Neutrophil (primary cell): ENCODE measurements at regions not wholly inside any gene's neighbourhood (a gene's known extent, or its start where the extent isn't known, plus 50 kb on each side); places are given as distances from the start of the nearest gene placed in this dataset.
"Not testable (repeated sequence)": the region's sequence is repeated elsewhere in the genome, so short reads cannot be mapped to it uniquely, and the experiment has no call there.

Experiments
- H3K27ac ChIP-seq: fragments of 200-600 bp; sonication (generic); 2 replicates; pipeline ENCODE4 v1.5.1; 2016; ENCODE audit warnings: mild to moderate bottlenecking, moderate library complexity
- H3K27me3 ChIP-seq: fragments of 200-600 bp; sonication (generic); 2 replicates; pipeline ENCODE4 v1.6.0; 2016; ENCODE audit warnings: mild to moderate bottlenecking
- H3K36me3 ChIP-seq: fragments of 200-600 bp; sonication (generic); 2 replicates; pipeline ENCODE4 v1.5.1; 2017
- H3K4me1 ChIP-seq, 2 experiments: fragments of 200-600 bp in 1 of 2; sonication (generic) in 1 of 2; 1 replicate in 1 of 2; 2 replicates in 1 of 2; pipeline versions ENCODE4 v1.5.1 to v1.6.1; 2013 to 2016; ENCODE audit warnings: low read depth in 1 of 2, low read length in 1 of 2, mild to moderate bottlenecking in 1 of 2, moderate library complexity in 1 of 2; ENCODE audit not compliant: control insufficient read depth in 1 of 2, insufficient read depth in 1 of 2
- H3K4me3 ChIP-seq, 2 experiments: fragments of 200-600 bp in 1 of 2; sonication (generic) in 1 of 2; 1 replicate in 1 of 2; 2 replicates in 1 of 2; pipeline ENCODE4 v1.5.1; 2013 to 2016; ENCODE audit warnings: low read depth in 1 of 2, low read length in 1 of 2, mild to moderate bottlenecking in 1 of 2, moderate library complexity in 1 of 2
- H3K9me3 ChIP-seq: fragments of 200-600 bp; sonication (generic); 2 replicates; pipeline ENCODE4 v1.5.1; 2016
- CTCF ChIP-seq: fragments of 200-600 bp; sonication (generic); IDR thresholded peaks from 2 replicates; pipeline ENCODE4 v1.5.1; 2016; ENCODE audit warnings: antibody characterized with exemption

DNA sequence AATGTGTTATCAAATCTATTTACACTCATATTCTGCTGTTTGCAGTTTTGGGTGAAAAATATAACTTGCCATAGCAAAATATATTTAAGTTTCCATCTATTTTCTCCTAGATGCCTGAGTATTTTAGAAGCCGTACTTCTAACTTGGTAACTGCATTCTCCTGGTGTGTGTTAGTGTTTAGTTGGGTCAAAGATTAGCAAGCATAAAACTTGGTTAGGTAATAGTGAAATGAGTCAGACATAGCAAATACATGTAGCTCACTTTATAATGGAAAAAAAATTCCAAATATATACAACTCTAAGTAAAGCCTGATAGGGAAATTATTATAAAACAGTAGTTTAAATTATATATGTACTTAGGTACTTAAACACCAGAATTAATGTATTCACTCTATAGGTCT lies 640.7 kb upstream of the ST8SIA4 start:
- H3K27ac ChIP-seq = no peak overlapping the region
- no peak for TF ChIP-seq CTCF
- H3K4me3 ChIP-seq = no peak overlapping the region
- no peaks in the 10 kb centered on the region for H3K36me3 ChIP-seq
- H3K4me1 ChIP-seq = no peaks in the 10 kb centered on the region
- no peaks in the 10 kb centered on the region for H3K9me3 ChIP-seq
- H3K27me3 ChIP-seq = no peaks in the 10 kb centered on the region

- TF ChIP-seq CTCF = no peak
- H3K36me3 ChIP-seq = no peaks in the 10 kb centered on the region
- no peak overlapping the region for H3K4me3 ChIP-seq
- H3K27me3 ChIP-seq = no peaks in the 10 kb centered on the region
- no peaks in the 10 kb centered on the region for H3K4me1 ChIP-seq
- no peak overlapping the region for H3K27ac ChIP-seq
- H3K9me3 ChIP-seq = no peaks in the 10 kb centered on the region
Observed at GRCh38 chr5:101539315-101539714, 636.2 kb upstream of the ST8SIA4 start.

- H3K9me3 ChIP-seq = no peaks in the 10 kb centered on the region
- H3K4me1 ChIP-seq = no peaks in the 10 kb centered on the region
- no peak for TF ChIP-seq CTCF
- no peaks in the 10 kb centered on the region for H3K36me3 ChIP-seq
- no peak overlapping the region for H3K27ac ChIP-seq
- no peak overlapping the region for H3K4me3 ChIP-seq
- H3K27me3 ChIP-seq = no peaks in the 10 kb centered on the region
Observed at GRCh38 chr5:101535626-101536025, 632.5 kb upstream of the ST8SIA4 start.

GRCh38 chr5:101534491-101535110 lies 631.5 kb upstream of the ST8SIA4 start:
- H3K27ac ChIP-seq = no peak overlapping the region
- TF ChIP-seq CTCF = no peak

DNA sequence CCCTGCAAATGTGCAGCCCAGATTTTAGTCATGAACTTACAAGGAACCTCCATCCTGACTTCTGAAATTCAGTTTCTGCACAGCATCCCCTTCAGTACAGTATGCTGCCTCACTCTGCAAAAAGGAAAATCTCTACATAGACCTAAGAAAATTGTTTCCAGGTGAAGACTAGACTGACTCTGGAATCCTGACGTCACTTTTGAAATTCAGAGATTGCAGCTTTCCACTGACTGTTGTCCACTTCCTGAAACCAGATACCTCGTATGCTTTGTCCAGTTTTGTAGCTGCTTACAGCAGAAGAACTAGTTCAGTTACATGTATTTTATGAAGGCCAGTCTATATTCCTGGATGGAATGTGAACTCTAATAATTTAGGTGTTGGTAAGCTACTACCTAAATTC lies 629.3 kb upstream of the ST8SIA4 start:
- Histone ChIP-seq H3K4me3 (no peak overlapping the region), H3K4me1 (no peaks in the 10 kb centered on the region), H3K27ac (no peak overlapping the region), H3K9me3 (no peaks in the 10 kb centered on the region), H3K27me3 (no peaks in the 10 kb centered on the region), H3K36me3 (no peaks in the 10 kb centered on the region)
- TF ChIP-seq CTCF = no peak

More at GRCh38 chr5:101534491-101535110, 631.5 kb upstream of the ST8SIA4 start:
- Histone ChIP-seq H3K9me3 (no peaks in the 10 kb centered on the region), H3K4me1 (no peaks in the 10 kb centered on the region), H3K36me3 (no peaks in the 10 kb centered on the region), H3K4me3 (no peak overlapping the region), H3K27me3 (no peaks in the 10 kb centered on the region)

GRCh38 chr5:101531026-101531425 lies 627.9 kb upstream of the ST8SIA4 start:
- TF ChIP-seq CTCF = no peak
- H3K9me3 ChIP-seq = no peaks in the 10 kb centered on the region
- H3K27ac ChIP-seq = no peak overlapping the region
- H3K4me1 ChIP-seq = no peaks in the 10 kb centered on the region
- no peaks in the 10 kb centered on the region for H3K36me3 ChIP-seq
- no peak overlapping the region for H3K4me3 ChIP-seq
- no peaks in the 10 kb centered on the region for H3K27me3 ChIP-seq

DNA sequence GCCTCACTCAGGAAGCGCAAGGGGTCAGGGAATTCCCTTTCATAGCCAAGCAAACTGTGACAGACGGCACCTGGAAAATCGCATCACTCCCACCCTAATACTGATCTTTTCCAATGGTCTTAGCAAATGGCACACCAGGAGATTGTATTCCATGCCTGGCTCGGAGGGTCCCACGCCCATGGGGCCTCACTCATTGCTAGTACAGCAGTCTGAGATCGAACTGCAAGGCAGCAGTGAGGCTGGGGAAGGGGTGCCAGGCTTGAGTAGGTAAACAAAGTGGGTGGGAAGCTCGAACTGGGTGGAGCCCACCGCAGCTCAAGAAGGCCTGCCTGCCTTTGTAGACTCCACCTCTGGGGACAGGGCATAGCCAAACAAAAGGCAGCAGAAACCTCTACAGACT lies 626.0 kb upstream of the ST8SIA4 start:
- H3K27me3 ChIP-seq, H3K4me1 ChIP-seq, H3K27ac ChIP-seq, H3K4me3 ChIP-seq, H3K36me3 ChIP-seq, H3K9me3 ChIP-seq: not testable (repeated sequence)
